GM10266 (cell line): ENCODE measurements at regions not wholly inside any gene's neighbourhood (a gene's known extent, or its start where the extent isn't known, plus 50 kb on each side); places are given as distances from the start of the nearest gene placed in this dataset.
A peak's percentile ranks its signal among the peaks of the same experiment; 100 is the strongest.

Experiments
- DNase-seq: peaks from one replicate; pipeline ENCODE4 v3.0.0; 2012; ENCODE audit errors: extremely low spot score
- TF ChIP-seq, protein P1 (sequence below): IDR thresholded peaks from 2 replicates; pipeline ENCODE4 v1.5.1; 2012; ENCODE audit warnings: mild to moderate bottlenecking, low read depth; ENCODE audit not compliant: control insufficient read depth, insufficient read depth; ENCODE audit errors: missing control alignments

GRCh38 chr18:2089396-2089795, 481.9 kb downstream of the METTL4 start:
- no peak for DNase-seq
- TF ChIP-seq, protein P1, sequence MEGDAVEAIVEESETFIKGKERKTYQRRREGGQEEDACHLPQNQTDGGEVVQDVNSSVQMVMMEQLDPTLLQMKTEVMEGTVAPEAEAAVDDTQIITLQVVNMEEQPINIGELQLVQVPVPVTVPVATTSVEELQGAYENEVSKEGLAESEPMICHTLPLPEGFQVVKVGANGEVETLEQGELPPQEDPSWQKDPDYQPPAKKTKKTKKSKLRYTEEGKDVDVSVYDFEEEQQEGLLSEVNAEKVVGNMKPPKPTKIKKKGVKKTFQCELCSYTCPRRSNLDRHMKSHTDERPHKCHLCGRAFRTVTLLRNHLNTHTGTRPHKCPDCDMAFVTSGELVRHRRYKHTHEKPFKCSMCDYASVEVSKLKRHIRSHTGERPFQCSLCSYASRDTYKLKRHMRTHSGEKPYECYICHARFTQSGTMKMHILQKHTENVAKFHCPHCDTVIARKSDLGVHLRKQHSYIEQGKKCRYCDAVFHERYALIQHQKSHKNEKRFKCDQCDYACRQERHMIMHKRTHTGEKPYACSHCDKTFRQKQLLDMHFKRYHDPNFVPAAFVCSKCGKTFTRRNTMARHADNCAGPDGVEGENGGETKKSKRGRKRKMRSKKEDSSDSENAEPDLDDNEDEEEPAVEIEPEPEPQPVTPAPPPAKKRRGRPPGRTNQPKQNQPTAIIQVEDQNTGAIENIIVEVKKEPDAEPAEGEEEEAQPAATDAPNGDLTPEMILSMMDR, result no peak

DNA sequence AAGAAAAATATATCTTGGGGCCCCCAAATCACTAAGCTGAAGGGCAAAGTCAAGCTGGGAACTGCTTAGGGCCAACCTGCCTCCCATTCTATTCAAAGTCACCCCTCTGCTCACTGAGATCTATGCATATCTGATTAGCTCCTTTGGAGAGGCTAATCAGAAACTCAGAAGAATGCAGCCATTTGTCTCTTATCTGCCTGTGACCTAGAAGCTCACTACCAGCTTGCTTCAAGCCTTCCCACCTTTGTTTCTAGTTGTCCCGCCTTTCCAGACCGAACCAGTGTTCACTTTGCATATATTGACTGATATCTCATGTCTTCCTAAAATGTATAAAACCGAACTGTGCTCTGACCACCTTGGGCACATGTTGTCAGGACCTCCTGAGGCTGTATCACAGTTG, 479.4 kb downstream of the METTL4 start:
- TF ChIP-seq, protein P1, result no peak
- DNase-seq, result no peak

GRCh38 chr18:2096551-2096950, 474.8 kb downstream of the METTL4 start:
- DNase-seq, result no peak
- TF ChIP-seq, protein P1, result no peak

GRCh38 chr18:2100694-2101213, 470.6 kb downstream of the METTL4 start:
- TF ChIP-seq, protein P1, result no peak
- DNase-seq, result no peak

DNA sequence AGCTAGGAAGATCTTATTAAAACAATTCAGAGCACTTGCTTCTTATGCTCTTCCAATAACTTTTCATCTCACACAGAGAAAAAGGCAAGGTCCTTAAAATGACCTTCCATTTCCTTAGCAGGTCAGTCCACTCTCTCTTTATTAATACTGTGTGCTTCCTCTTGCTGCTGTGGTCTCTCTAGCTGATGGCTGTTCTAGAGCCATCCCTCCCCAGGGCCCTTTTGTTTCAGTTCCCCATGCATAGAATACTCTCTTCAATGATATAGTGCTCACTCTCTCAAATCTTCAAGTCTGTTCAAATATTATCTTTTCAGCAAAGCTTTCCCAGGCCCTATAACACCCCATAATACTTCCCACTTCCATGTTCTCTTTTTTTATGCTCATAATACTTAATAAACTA, 469.3 kb downstream of the METTL4 start:
- TF ChIP-seq, protein P1, result no peak
- DNase-seq, result no peak

- no peak for DNase-seq
- TF ChIP-seq, protein P1, result no peak
Observed at GRCh38 chr18:2103299-2103698, 468.0 kb downstream of the METTL4 start.

- TF ChIP-seq, protein P1, result peak; percentile 84
- peak; percentile 57 for DNase-seq
Observed at GRCh38 chr18:2104620-2105462, 466.5 kb downstream of the METTL4 start.
